ENCODE measurements at regions not wholly inside any gene's neighbourhood (a gene's known extent, or its start where the extent isn't known, plus 50 kb on each side); places are given as distances from the start of the nearest gene placed in this dataset.

- CTCF ChIA-PET = no interaction called here
- DNase-seq (ENCODE audit: low spot score) = no peak
- TF ChIP-seq CTCF (conservative IDR thresholded peaks at IDR 0.05; ENCODE audit: low read depth) = no peak
- no peak overlapping the region for H3K27ac ChIP-seq
- POLR2A ChIA-PET (ENCODE audit: low non-redundant PET) = no interaction called here
These were observed 199.6 kb upstream of the DIO3 start for GRCh38 chr14:101361451-101362433.

- CTCF ChIA-PET = no interaction called here
- TF ChIP-seq CTCF (conservative IDR thresholded peaks at IDR 0.05; ENCODE audit: low read depth) = no peak
- DNase-seq (ENCODE audit: low spot score) = no peak
- POLR2A ChIA-PET (ENCODE audit: low non-redundant PET) = no interaction called here
- no peak overlapping the region for H3K27ac ChIP-seq
These were observed 198.6 kb upstream of the DIO3 start for GRCh38 chr14:101362529-101363260.

GRCh38 chr14:101363261-101363555 is 198.1 kb upstream of the DIO3 start:
- no peak overlapping the region for H3K27ac ChIP-seq
- TF ChIP-seq CTCF (conservative IDR thresholded peaks at IDR 0.05; ENCODE audit: low read depth) = no peak
- POLR2A ChIA-PET (ENCODE audit: low non-redundant PET) = no interaction called here
- CTCF ChIA-PET = no interaction called here
- DNase-seq (ENCODE audit: low spot score) = no peak

- no peak for DNase-seq (ENCODE audit: low spot score)
- no peak for TF ChIP-seq CTCF (conservative IDR thresholded peaks at IDR 0.05; ENCODE audit: low read depth)
- POLR2A ChIA-PET (ENCODE audit: low non-redundant PET) = no interaction called here
- CTCF ChIA-PET = no interaction called here
- no peak overlapping the region for H3K27ac ChIP-seq
These were observed 197.4 kb upstream of the DIO3 start for GRCh38 chr14:101363880-101364391.

GRCh38 chr14:101364503-101365328 is 196.6 kb upstream of the DIO3 start:
- no peak for TF ChIP-seq CTCF (conservative IDR thresholded peaks at IDR 0.05; ENCODE audit: low read depth)
- POLR2A ChIA-PET (ENCODE audit: low non-redundant PET) = no interaction called here
- no peak for DNase-seq (ENCODE audit: low spot score)
- H3K27ac ChIP-seq = no peak overlapping the region
- CTCF ChIA-PET = interaction anchor here (0.9 kb wide), 1 partner anchor 9 kb away, joined by 4 read pairs; no protein-coding TSS in a partner anchor

All from RWPE1 (cell line).